ENCODE measurements at regions not wholly inside any gene's neighbourhood (a gene's known extent, or its start where the extent isn't known, plus 50 kb on each side); places are given as distances from the start of the nearest gene placed in this dataset.
"Not testable (repeated sequence)": the region's sequence is repeated elsewhere in the genome, so short reads cannot be mapped to it uniquely, and the experiment has no call there.

DNA sequence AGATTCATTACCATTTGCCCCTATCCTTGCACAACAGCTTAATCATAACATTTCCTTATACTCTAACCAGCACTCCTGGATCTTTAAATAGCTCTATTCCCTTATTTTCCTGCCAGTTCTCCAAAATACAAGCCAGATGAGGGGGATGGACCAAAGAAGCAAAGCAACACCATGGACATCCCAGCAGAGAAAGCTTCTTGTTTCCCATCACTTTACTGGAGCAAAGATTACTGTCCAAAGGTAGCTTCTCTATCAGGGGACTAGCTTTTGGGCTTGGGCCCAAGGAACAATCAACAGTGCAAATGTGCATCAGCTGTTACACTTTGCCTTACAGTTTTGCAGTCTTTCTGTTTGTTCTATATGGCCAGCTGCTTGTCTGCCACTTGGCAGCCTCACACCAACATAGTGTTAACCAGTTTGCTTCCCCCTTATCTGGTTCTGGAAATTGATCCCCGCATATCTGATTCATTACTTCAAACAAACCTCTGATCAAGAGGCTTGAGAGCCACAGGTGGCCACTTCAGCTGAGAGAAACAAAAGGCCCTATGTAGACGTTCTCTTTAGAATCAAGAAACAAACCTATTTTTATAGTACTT lies 814.3 kb downstream of the METTL15 start:
- Histone ChIP-seq H3K36me3 (ENCODE audit: control insufficient read depth, insufficient read depth, low read length) (no peaks in the 10 kb centered on the region), H3K27me3 (ENCODE audit: control insufficient read depth, insufficient read depth, low read length) (no peaks in the 10 kb centered on the region), H3K4me1 (ENCODE audit: control insufficient read depth, insufficient read depth, low read length) (no peaks in the 10 kb centered on the region), H3K4me3 (ENCODE audit: low read length) (no peak overlapping the region), H3K9me3 (replicated peaks; ENCODE audit: control insufficient read depth, low read depth, low read length) (no peaks in the 10 kb centered on the region), H3K27ac (ENCODE audit: low read length) (no peak overlapping the region)
- peak; percentile 71 for DNase-seq
- WGBS (ENCODE audit: insufficient coverage) = 40% methylated on average over 1 of the region's 2 CpGs

- Histone ChIP-seq H3K27me3 (ENCODE audit: control insufficient read depth, insufficient read depth, low read length) (no peaks in the 10 kb centered on the region), H3K36me3 (ENCODE audit: control insufficient read depth, insufficient read depth, low read length) (no peaks in the 10 kb centered on the region), H3K27ac (ENCODE audit: low read length) (no peak overlapping the region), H3K9me3 (replicated peaks; ENCODE audit: control insufficient read depth, low read depth, low read length) (no peaks in the 10 kb centered on the region), H3K4me1 (ENCODE audit: control insufficient read depth, insufficient read depth, low read length) (no peaks in the 10 kb centered on the region), H3K4me3 (ENCODE audit: low read length) (no peak overlapping the region)
- no peak for DNase-seq
- 71% methylated on average over 1 of the region's 5 CpGs for WGBS (ENCODE audit: insufficient coverage)
Observed at GRCh38 chr11:28919194-28919593, 811.0 kb downstream of the METTL15 start.

DNA sequence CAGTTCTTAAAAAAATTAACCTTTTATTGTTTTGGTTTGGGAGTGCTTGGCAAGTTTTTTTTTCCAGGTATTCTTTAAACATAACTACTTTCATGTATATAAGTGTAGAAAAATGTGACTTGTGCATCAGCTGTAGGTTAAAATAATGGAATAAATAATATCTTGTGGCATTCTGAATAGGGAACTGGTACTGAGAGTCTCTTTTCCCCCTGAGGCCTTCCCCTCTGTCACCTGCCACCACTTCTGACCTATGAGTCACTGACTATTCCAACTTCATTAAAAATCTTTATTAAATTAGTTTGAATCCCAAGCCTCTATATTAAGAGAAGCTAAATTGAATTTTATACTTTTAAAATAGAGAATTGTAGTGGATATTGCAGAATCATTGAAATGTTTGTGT lies 805.7 kb downstream of the METTL15 start:
- DNase-seq = no peak
- Histone ChIP-seq H3K4me3 (ENCODE audit: low read length) (no peak overlapping the region), H3K27ac (ENCODE audit: low read length) (no peak overlapping the region), H3K9me3 (replicated peaks; ENCODE audit: control insufficient read depth, low read depth, low read length) (no peaks in the 10 kb centered on the region), H3K27me3 (ENCODE audit: control insufficient read depth, insufficient read depth, low read length) (no peaks in the 10 kb centered on the region), H3K4me1 (ENCODE audit: control insufficient read depth, insufficient read depth, low read length) (no peaks in the 10 kb centered on the region), H3K36me3 (ENCODE audit: control insufficient read depth, insufficient read depth, low read length) (no peaks in the 10 kb centered on the region)

DNA sequence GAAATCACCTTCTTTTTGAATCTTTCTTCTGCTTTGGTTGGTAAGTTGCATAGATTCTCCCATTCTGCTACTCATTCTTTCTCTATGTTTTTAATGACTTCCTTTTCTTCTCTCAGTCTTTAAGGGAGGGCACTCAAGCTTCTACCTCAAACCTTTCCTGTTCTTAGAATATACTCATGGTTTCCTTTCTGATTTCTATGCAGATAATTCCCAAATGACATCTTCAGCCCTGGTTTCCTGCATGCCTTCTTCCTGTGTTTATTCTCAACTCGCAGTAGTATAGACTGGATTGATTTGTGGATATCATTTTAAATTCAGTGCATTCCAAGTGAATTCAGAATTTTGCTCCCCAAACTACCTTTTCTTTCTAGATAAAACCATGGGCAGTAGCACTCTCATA lies 803.6 kb downstream of the METTL15 start:
- WGBS (ENCODE audit: insufficient coverage) = no CpG with 5 or more reads among the region's 1 CpG

DNA sequence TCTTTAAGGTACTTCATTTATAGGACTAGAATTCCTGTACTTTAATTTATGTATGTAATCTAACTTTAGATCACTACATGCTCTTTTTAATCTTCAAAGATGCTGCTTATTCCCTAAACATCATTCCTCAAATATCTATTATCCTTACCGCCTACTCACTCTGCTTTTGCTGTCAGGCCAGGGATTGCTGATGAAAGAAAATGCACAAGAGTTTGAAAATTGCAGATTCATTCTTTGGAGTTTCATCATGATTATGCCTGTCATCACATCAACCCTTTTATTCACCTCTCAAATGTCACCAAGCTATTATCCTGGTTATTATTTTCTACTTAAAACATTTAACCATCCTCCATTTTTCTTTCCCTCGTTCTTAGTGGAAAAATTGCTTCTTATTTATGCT lies 802.7 kb downstream of the METTL15 start:
- Histone ChIP-seq H3K27me3 (ENCODE audit: control insufficient read depth, insufficient read depth, low read length) (no peaks in the 10 kb centered on the region), H3K36me3 (ENCODE audit: control insufficient read depth, insufficient read depth, low read length) (no peaks in the 10 kb centered on the region), H3K4me3 (ENCODE audit: low read length) (no peak overlapping the region), H3K4me1 (ENCODE audit: control insufficient read depth, insufficient read depth, low read length) (no peaks in the 10 kb centered on the region), H3K27ac (ENCODE audit: low read length) (no peak overlapping the region), H3K9me3 (replicated peaks; ENCODE audit: control insufficient read depth, low read depth, low read length) (no peaks in the 10 kb centered on the region)
- WGBS (ENCODE audit: insufficient coverage) = no CpG with 5 or more reads among the region's 2 CpGs
- DNase-seq = no peak

More for the DNA sequence above, 803.6 kb downstream of the METTL15 start:
- Histone ChIP-seq H3K27me3 (ENCODE audit: control insufficient read depth, insufficient read depth, low read length) (no peaks in the 10 kb centered on the region), H3K4me3 (ENCODE audit: low read length) (no peak overlapping the region), H3K27ac (ENCODE audit: low read length) (no peak overlapping the region), H3K36me3 (ENCODE audit: control insufficient read depth, insufficient read depth, low read length) (no peaks in the 10 kb centered on the region), H3K9me3 (replicated peaks; ENCODE audit: control insufficient read depth, low read depth, low read length) (no peaks in the 10 kb centered on the region), H3K4me1 (ENCODE audit: control insufficient read depth, insufficient read depth, low read length) (no peaks in the 10 kb centered on the region)
- DNase-seq = no peak

DNA sequence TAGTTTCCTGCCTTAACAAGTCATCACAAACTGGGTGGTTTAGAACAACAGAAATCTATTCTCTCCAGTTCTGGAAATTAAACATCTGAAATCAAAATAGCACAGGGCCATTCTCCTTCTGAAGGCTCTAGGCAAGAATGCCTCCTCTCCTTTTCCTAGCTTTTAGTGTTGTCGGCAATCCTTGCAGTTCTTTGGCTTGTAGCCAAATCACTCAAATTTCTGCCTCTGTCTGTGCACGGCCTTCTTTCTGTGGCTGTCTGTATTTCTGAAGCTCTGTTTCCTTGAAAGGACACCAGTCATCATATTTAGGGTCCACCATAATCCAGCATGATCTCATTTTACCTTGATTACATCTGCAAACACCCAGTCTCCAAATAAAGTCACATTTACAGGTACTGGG lies 795.5 kb downstream of the METTL15 start:
- DNase-seq = peak; percentile 22
- WGBS (ENCODE audit: insufficient coverage) = 22% methylated on average over 1 of the region's 2 CpGs

GRCh38 chr11:28900427-28900826 lies 792.2 kb downstream of the METTL15 start:
- WGBS (ENCODE audit: insufficient coverage) = no CpG with 5 or more reads among the region's 3 CpGs
- Histone ChIP-seq H3K4me3 (ENCODE audit: low read length) (no peak overlapping the region), H3K9me3 (replicated peaks; ENCODE audit: control insufficient read depth, low read depth, low read length) (no peaks in the 10 kb centered on the region), H3K4me1 (ENCODE audit: control insufficient read depth, insufficient read depth, low read length) (no peaks in the 10 kb centered on the region), H3K27ac (ENCODE audit: low read length) (no peak overlapping the region), H3K36me3 (ENCODE audit: control insufficient read depth, insufficient read depth, low read length) (no peaks in the 10 kb centered on the region), H3K27me3 (ENCODE audit: control insufficient read depth, insufficient read depth, low read length) (no peaks in the 10 kb centered on the region)
- DNase-seq = no peak

More for the DNA sequence above, 795.5 kb downstream of the METTL15 start:
- H3K4me1 ChIP-seq (ENCODE audit: control insufficient read depth, insufficient read depth, low read length) = no peaks in the 10 kb centered on the region
- H3K36me3 ChIP-seq (ENCODE audit: control insufficient read depth, insufficient read depth, low read length) = no peaks in the 10 kb centered on the region
- H3K9me3 ChIP-seq (replicated peaks; ENCODE audit: control insufficient read depth, low read depth, low read length) = no peaks in the 10 kb centered on the region
- H3K27ac ChIP-seq (ENCODE audit: low read length) = no peak overlapping the region
- H3K27me3 ChIP-seq (ENCODE audit: control insufficient read depth, insufficient read depth, low read length) = no peaks in the 10 kb centered on the region
- H3K4me3 ChIP-seq (ENCODE audit: low read length) = no peak overlapping the region

GRCh38 chr11:28899706-28900105 lies 791.5 kb downstream of the METTL15 start:
- Histone ChIP-seq H3K36me3 (ENCODE audit: control insufficient read depth, insufficient read depth, low read length) (no peaks in the 10 kb centered on the region), H3K27ac (ENCODE audit: low read length) (no peak overlapping the region), H3K9me3 (replicated peaks; ENCODE audit: control insufficient read depth, low read depth, low read length) (no peaks in the 10 kb centered on the region), H3K4me3 (ENCODE audit: low read length) (no peak overlapping the region), H3K4me1 (ENCODE audit: control insufficient read depth, insufficient read depth, low read length) (no peaks in the 10 kb centered on the region), H3K27me3 (ENCODE audit: control insufficient read depth, insufficient read depth, low read length) (no peaks in the 10 kb centered on the region)
- no peak for DNase-seq

- not testable (repeated sequence) for H3K27ac ChIP-seq (ENCODE audit: low read length); H3K27me3 ChIP-seq (ENCODE audit: control insufficient read depth, insufficient read depth, low read length); DNase-seq; H3K4me3 ChIP-seq (ENCODE audit: low read length); H3K9me3 ChIP-seq (replicated peaks; ENCODE audit: control insufficient read depth, low read depth, low read length); H3K36me3 ChIP-seq (ENCODE audit: control insufficient read depth, insufficient read depth, low read length); H3K4me1 ChIP-seq (ENCODE audit: control insufficient read depth, insufficient read depth, low read length)
- WGBS (ENCODE audit: insufficient coverage) = 95% methylated on average over 6 of the region's 26 CpGs
Observed at GRCh38 chr11:28890601-28891040, 782.4 kb downstream of the METTL15 start.

DNA sequence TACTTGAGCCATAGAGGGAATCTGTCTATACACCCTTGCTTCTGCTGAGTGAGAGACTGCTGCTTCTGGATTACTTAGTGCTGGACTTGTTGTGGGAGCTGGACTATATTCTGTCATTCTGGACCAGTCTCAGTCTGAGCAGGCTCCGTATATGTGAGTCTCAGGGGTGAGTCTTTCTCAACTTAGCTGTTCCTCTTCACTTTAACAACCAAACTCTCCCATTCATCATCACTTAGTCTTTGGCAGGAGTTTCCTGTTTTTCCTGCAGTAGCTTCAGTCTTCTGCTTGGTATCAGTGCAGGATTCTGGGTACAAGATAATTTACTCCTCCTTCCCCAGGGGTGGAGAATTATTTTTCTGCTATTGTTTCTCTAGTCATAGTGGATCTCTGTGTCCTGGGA lies 779.5 kb downstream of the METTL15 start:
- Histone ChIP-seq H3K27me3 (ENCODE audit: control insufficient read depth, insufficient read depth, low read length) (no peaks in the 10 kb centered on the region), H3K4me1 (ENCODE audit: control insufficient read depth, insufficient read depth, low read length) (no peaks in the 10 kb centered on the region), H3K4me3 (ENCODE audit: low read length) (no peak overlapping the region), H3K36me3 (ENCODE audit: control insufficient read depth, insufficient read depth, low read length) (no peaks in the 10 kb centered on the region), H3K27ac (ENCODE audit: low read length) (no peak overlapping the region), H3K9me3 (replicated peaks; ENCODE audit: control insufficient read depth, low read depth, low read length) (peaks cover 2% of the 10 kb centered on the region)
- WGBS (ENCODE audit: insufficient coverage) = no CpG with 5 or more reads among the region's 1 CpG
- no peak for DNase-seq

- H3K4me1 ChIP-seq (ENCODE audit: control insufficient read depth, insufficient read depth, low read length) = no peaks in the 10 kb centered on the region
- H3K9me3 ChIP-seq (replicated peaks; ENCODE audit: control insufficient read depth, low read depth, low read length) = peaks cover 2% of the 10 kb centered on the region
- H3K27me3 ChIP-seq (ENCODE audit: control insufficient read depth, insufficient read depth, low read length) = no peaks in the 10 kb centered on the region
- no peaks in the 10 kb centered on the region for H3K36me3 ChIP-seq (ENCODE audit: control insufficient read depth, insufficient read depth, low read length)
- WGBS (ENCODE audit: insufficient coverage) = no CpG with 5 or more reads among the region's 2 CpGs
- DNase-seq = no peak
- H3K4me3 ChIP-seq (ENCODE audit: low read length) = no peak overlapping the region
- H3K27ac ChIP-seq (ENCODE audit: low read length) = no peak overlapping the region
Observed at GRCh38 chr11:28879869-28880268, 771.7 kb downstream of the METTL15 start.
